ENCODE measurements at regions not wholly inside any gene's neighbourhood (a gene's known extent, or its start where the extent isn't known, plus 50 kb on each side); places are given as distances from the start of the nearest gene placed in this dataset.

DNA sequence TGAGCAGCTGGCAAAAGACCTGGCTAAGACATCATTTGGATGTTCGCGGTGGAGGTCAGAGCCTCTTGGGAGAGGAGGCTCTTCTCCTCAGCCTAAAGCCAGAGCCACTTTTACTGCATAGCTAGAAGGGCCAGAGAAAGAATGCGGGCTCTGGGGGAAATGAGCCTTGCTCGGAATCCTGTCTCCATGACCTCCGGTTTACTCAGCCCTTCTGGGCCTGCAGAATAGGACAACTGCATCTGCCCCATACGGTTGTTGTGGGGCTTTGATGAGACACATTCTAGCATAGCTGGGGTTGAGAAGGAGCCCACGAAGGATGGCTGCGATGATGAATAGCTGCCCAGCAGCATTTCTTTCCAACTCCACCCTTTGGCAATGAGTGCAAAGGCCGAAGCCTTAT lies 115.0 kb upstream of the SLC22A23 start:
- no peak for DNase-seq (ENCODE audit: low read depth, low spot score)
- TF ChIP-seq POLR2AphosphoS5 (IDR thresholded peaks at IDR 0.05; ENCODE audit: borderline replicate concordance, low read depth, low read length) (no peak), EZH2 (IDR thresholded peaks at IDR 0.05) (no peak), FOXP2 (optimal IDR thresholded peaks at IDR 0.05; ENCODE audit: control extremely low read depth, extremely low read length, insufficient read depth) (no peak)
- H3K36me3 ChIP-seq (ENCODE audit: insufficient read depth, low read length) = no peaks in the 10 kb centered on the region
- H3K4me3 ChIP-seq = no peak overlapping the region
- H3K9me3 ChIP-seq (ENCODE audit: low read depth, low read length) = no peaks in the 10 kb centered on the region
- H3K27ac ChIP-seq = no peak overlapping the region
- H3K9ac ChIP-seq (ENCODE audit: insufficient read length) = no peak overlapping the region

DNA sequence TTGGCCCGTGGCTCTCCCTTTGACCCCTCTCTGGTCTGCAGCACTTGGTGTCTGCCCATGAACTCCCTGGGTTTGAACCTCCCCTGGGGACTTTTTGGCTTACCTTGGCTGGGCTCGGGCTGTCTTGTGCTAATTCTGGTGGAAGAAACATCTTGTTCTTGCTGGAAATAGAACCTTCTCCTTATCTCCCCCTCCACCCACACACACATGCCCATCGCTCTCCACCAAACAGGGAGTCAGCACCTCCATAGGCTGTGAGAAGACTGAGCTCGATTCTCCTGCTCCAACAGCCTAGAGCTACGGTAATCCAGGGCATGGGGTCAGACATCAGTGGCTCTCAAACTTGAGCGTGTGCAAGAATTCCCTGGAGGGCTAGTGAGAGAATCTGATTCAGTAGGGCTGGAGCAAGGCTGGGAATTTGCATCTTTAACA lies 114.4 kb upstream of the SLC22A23 start:
- no peak overlapping the region for H3K4me3 ChIP-seq
- no peaks in the 10 kb centered on the region for H3K9me3 ChIP-seq (ENCODE audit: low read depth, low read length)
- H3K36me3 ChIP-seq (ENCODE audit: insufficient read depth, low read length) = no peaks in the 10 kb centered on the region
- DNase-seq (ENCODE audit: low read depth, low spot score) = no peak
- H3K27ac ChIP-seq = no peak overlapping the region
- TF ChIP-seq POLR2AphosphoS5 (IDR thresholded peaks at IDR 0.05; ENCODE audit: borderline replicate concordance, low read depth, low read length) = no peak
- TF ChIP-seq FOXP2 (optimal IDR thresholded peaks at IDR 0.05; ENCODE audit: control extremely low read depth, extremely low read length, insufficient read depth) = no peak
- no peak for TF ChIP-seq EZH2 (IDR thresholded peaks at IDR 0.05)
- no peak overlapping the region for H3K9ac ChIP-seq (ENCODE audit: insufficient read length)

DNA sequence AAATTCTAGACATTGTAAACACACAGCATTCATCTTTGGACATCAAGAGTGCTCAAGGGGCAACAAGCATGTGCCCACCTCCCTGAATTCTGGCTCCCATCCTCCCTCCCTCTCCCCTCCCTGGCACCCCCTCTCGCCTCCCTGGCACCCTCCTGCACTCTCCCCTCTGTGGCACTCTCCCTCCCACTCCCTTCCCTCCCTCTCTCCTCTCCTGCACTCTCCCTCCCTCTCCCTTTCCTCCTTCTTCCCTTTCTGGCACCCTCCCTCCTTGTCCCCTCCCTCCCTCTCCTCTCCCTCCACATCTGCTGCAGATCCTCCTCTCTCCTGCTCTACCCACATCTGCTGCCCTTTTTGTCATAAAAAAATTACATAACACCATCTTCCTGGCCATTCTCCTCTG lies 113.0 kb upstream of the SLC22A23 start:
- peak overlapping the region; percentile 4; the same call in 1 of the 2 replicates for H3K4me3 ChIP-seq
- DNase-seq (ENCODE audit: low read depth, low spot score) = no peak
- peak overlapping the region; percentile 5 for H3K9ac ChIP-seq (ENCODE audit: insufficient read length)
- H3K9me3 ChIP-seq (ENCODE audit: low read depth, low read length) = no peaks in the 10 kb centered on the region
- H3K27ac ChIP-seq = no peak overlapping the region
- H3K36me3 ChIP-seq (ENCODE audit: insufficient read depth, low read length) = no peaks in the 10 kb centered on the region
- TF ChIP-seq EZH2 (IDR thresholded peaks at IDR 0.05) (no peak), POLR2AphosphoS5 (IDR thresholded peaks at IDR 0.05; ENCODE audit: borderline replicate concordance, low read depth, low read length) (no peak), FOXP2 (optimal IDR thresholded peaks at IDR 0.05; ENCODE audit: control extremely low read depth, extremely low read length, insufficient read depth) (no peak)

DNA sequence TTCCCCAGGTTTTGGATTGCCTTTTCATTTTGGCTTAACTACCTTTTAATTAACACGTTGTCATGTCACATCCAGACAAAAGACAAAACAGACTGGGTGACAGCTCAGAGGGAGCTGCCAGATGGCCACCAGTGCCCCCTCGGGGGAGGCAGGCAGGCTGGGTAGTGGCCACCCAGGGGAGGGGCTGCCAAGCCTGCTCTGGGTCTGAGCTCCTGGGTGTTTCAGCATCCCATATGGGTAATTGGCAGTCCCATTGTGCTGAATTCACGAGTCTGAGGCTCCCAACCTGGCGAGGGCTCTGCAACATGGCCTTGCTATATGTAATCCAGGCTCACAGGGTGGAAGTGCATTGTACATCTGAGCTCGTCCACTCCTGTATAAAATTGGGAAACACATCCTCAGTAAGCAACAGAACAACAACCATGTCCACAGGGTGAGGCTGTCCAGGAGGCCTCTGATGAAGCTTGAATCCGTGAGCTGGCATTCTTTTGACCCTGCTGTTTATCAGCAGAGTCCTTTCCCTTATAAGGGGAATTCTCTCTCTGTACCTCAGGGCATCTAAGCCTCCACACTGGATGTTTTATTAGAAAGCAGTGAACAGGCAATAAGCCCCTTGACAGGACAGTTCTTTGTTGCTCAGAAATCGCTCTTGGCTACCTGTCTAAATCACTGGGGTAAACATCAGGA lies 111.7 kb upstream of the SLC22A23 start:
- TF ChIP-seq EZH2 (IDR thresholded peaks at IDR 0.05) (no peak), FOXP2 (optimal IDR thresholded peaks at IDR 0.05; ENCODE audit: control extremely low read depth, extremely low read length, insufficient read depth) (no peak), POLR2AphosphoS5 (IDR thresholded peaks at IDR 0.05; ENCODE audit: borderline replicate concordance, low read depth, low read length) (no peak)
- H3K36me3 ChIP-seq (ENCODE audit: insufficient read depth, low read length) = no peaks in the 10 kb centered on the region
- H3K9me3 ChIP-seq (ENCODE audit: low read depth, low read length) = no peaks in the 10 kb centered on the region
- no peak overlapping the region for H3K27ac ChIP-seq
- no peak overlapping the region for H3K4me3 ChIP-seq
- DNase-seq (ENCODE audit: low read depth, low spot score) = no peak
- H3K9ac ChIP-seq (ENCODE audit: insufficient read length) = no peak overlapping the region

DNA sequence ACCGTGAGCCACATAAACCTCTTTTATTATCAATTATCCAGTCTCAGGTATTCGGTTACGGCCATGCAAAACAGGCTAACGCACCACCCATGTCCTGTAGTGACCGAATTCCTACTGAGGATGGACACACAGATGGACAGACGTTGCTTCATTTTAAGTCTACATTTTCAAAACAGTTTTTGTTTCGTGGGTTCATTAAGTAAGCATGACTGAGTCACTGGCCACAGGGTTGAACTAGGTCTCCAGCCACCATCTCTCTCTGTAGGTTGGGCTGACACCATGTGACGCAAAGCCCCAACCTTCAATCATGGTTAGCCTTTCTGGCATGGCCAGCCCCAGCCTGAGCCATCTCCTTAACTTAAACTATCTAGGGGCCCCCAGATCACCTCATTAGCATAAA lies 110.0 kb upstream of the SLC22A23 start:
- Histone ChIP-seq H3K4me3 (no peak overlapping the region), H3K9me3 (ENCODE audit: low read depth, low read length) (no peaks in the 10 kb centered on the region), H3K27ac (no peak overlapping the region), H3K36me3 (ENCODE audit: insufficient read depth, low read length) (no peaks in the 10 kb centered on the region), H3K9ac (ENCODE audit: insufficient read length) (no peak overlapping the region)
- no peak for TF ChIP-seq EZH2 (IDR thresholded peaks at IDR 0.05)
- DNase-seq (ENCODE audit: low read depth, low spot score) = no peak

DNA sequence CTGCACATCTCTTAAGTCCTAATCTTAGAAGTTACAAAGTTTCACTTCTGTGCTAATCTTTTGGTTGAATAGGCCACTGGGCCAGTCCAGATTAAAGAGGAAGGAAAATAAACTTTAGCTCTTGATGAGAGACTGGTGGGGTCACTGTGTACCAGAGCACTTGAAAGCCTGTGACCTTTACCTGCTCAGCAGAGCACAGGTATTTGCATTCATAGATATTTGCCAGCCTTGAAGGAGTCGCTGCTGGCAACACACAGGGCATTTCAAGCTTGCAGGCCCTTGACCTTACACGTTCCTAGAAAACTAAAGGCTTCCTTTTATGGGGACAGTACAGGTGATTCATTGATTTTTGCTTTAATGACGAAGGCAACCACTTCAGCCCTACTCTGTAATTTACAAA lies 108.4 kb upstream of the SLC22A23 start:
- TF ChIP-seq EZH2 (IDR thresholded peaks at IDR 0.05) (no peak), POLR2AphosphoS5 (IDR thresholded peaks at IDR 0.05; ENCODE audit: borderline replicate concordance, low read depth, low read length) (no peak), FOXP2 (optimal IDR thresholded peaks at IDR 0.05; ENCODE audit: control extremely low read depth, extremely low read length, insufficient read depth) (no peak)
- Histone ChIP-seq H3K9me3 (ENCODE audit: low read depth, low read length) (no peaks in the 10 kb centered on the region), H3K27ac (no peak overlapping the region), H3K36me3 (ENCODE audit: insufficient read depth, low read length) (no peaks in the 10 kb centered on the region), H3K9ac (ENCODE audit: insufficient read length) (no peak overlapping the region), H3K4me3 (no peak overlapping the region)
- DNase-seq (ENCODE audit: low read depth, low spot score) = no peak

DNA sequence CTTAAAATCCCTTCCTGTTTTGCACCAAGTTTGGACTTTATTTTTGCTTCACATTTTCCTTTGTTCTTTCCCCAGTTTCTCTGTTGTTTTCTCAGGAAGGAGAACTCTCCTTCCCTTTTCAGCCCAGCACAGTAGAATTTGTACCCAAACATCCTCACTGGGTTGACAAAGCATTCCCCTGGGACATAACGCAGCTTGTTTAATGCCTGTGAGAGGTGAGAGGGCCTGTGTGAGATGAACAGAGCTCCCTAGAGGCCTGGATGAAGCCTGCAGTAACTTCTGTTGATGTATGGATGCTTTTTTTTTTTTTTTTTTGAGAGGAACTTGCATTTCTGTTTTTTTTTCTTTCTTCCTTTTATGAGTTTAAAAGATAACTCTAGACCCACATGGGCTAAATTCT lies 104.9 kb upstream of the SLC22A23 start:
- H3K27ac ChIP-seq = no peak overlapping the region
- no peaks in the 10 kb centered on the region for H3K9me3 ChIP-seq (ENCODE audit: low read depth, low read length)
- H3K9ac ChIP-seq (ENCODE audit: insufficient read length) = no peak overlapping the region
- no peak for DNase-seq (ENCODE audit: low read depth, low spot score)
- H3K36me3 ChIP-seq (ENCODE audit: insufficient read depth, low read length) = no peaks in the 10 kb centered on the region
- TF ChIP-seq EZH2 (IDR thresholded peaks at IDR 0.05) = no peak
- TF ChIP-seq POLR2AphosphoS5 (IDR thresholded peaks at IDR 0.05; ENCODE audit: borderline replicate concordance, low read depth, low read length) = no peak
- TF ChIP-seq FOXP2 (optimal IDR thresholded peaks at IDR 0.05; ENCODE audit: control extremely low read depth, extremely low read length, insufficient read depth) = no peak
- no peak overlapping the region for H3K4me3 ChIP-seq

DNA sequence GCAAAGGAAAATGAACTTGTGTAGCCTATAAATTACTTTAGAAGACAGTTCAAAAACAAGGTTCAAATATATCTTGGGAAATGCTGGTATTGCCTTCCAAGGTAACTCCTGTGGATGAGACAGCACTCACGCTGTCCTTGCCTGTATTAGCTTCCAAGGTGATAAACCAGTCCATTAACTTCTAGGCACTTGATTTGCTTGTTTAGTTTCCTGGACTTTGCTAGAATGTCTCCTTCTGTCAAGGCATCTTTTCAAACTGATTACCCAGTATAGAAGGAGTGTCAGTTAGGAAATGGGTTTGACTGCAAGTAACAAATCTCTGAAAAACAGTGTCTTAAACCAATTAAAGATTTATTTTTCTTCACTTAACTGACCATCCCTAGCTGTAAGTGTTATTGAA lies 103.4 kb upstream of the SLC22A23 start:
- no peak for DNase-seq (ENCODE audit: low read depth, low spot score)
- H3K4me3 ChIP-seq = no peak overlapping the region
- no peaks in the 10 kb centered on the region for H3K36me3 ChIP-seq (ENCODE audit: insufficient read depth, low read length)
- TF ChIP-seq EZH2 (IDR thresholded peaks at IDR 0.05) (no peak), FOXP2 (optimal IDR thresholded peaks at IDR 0.05; ENCODE audit: control extremely low read depth, extremely low read length, insufficient read depth) (no peak), POLR2AphosphoS5 (IDR thresholded peaks at IDR 0.05; ENCODE audit: borderline replicate concordance, low read depth, low read length) (no peak)
- no peaks in the 10 kb centered on the region for H3K9me3 ChIP-seq (ENCODE audit: low read depth, low read length)
- no peak overlapping the region for H3K9ac ChIP-seq (ENCODE audit: insufficient read length)
- H3K27ac ChIP-seq = no peak overlapping the region

DNA sequence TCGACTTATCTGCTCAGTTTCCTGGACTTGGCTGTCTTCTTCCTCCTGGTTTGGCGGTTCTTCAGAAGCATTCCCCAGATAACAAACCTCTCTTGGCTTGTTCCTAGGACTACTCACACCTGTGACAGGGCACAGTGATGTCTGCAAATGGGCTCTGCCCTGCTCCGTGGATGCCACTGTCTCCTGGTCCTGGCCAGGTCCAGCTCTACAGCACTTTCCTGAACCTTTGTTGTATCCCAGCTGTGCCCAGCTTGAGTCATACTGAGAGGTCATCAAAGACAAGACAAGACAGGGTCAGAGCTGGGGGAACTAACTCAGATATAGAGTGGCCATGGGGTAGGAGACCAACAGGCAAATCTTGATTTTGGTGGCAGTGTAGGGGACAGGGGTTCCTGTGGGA lies 102.7 kb upstream of the SLC22A23 start:
- Histone ChIP-seq H3K9me3 (ENCODE audit: low read depth, low read length) (no peaks in the 10 kb centered on the region), H3K9ac (ENCODE audit: insufficient read length) (no peak overlapping the region), H3K4me3 (no peak overlapping the region), H3K27ac (no peak overlapping the region), H3K36me3 (ENCODE audit: insufficient read depth, low read length) (no peaks in the 10 kb centered on the region)
- TF ChIP-seq POLR2AphosphoS5 (IDR thresholded peaks at IDR 0.05; ENCODE audit: borderline replicate concordance, low read depth, low read length) (no peak), EZH2 (IDR thresholded peaks at IDR 0.05) (no peak), FOXP2 (optimal IDR thresholded peaks at IDR 0.05; ENCODE audit: control extremely low read depth, extremely low read length, insufficient read depth) (no peak)
- no peak for DNase-seq (ENCODE audit: low read depth, low spot score)
